Smooth muscle cell (in vitro differentiated cells): ENCODE measurements at regions not wholly inside any gene's neighbourhood (a gene's known extent, or its start where the extent isn't known, plus 50 kb on each side); places are given as distances from the start of the nearest gene placed in this dataset.

Source experiments
- DNase-seq: peaks from one replicate; lab custom pipeline; 2025; ENCODE audit not compliant: unreplicated experiment; lab: John Stamatoyannopoulos, UW
- H2AFZ ChIP-seq: fragments of 200-600 bp; sonication (generic); 2 replicates; pipeline ENCODE4 v1.6.0; 2016; ENCODE audit warnings: antibody characterized with exemption, low read depth, mild to moderate bottlenecking
- H3F3A ChIP-seq: fragments of 200-600 bp; sonication (generic); 2 replicates; pipeline ENCODE4 v1.6.0; 2017; ENCODE audit warnings: antibody characterized with exemption, low read depth
- H3K27ac ChIP-seq: fragments of 200-600 bp; sonication (generic); 2 replicates; pipeline ENCODE4 v1.5.1; 2016; ENCODE audit warnings: low read depth, mild to moderate bottlenecking
- H3K27me3 ChIP-seq: fragments of 200-600 bp; sonication (generic); 2 replicates; pipeline ENCODE4 v1.6.1; 2016; ENCODE audit warnings: low read depth, mild to moderate bottlenecking
- H3K36me3 ChIP-seq: fragments of 200-600 bp; sonication (generic); 2 replicates; pipeline ENCODE4 v1.5.1; 2016; ENCODE audit warnings: low read depth
- H3K4me1 ChIP-seq: fragments of 200-600 bp; sonication (generic); 2 replicates; pipeline ENCODE4 v1.5.1; 2016; ENCODE audit warnings: low read depth
- H3K4me2 ChIP-seq: fragments of 200-600 bp; sonication (generic); 2 replicates; pipeline ENCODE4 v1.6.0; 2016; ENCODE audit warnings: mild to moderate bottlenecking
- H3K4me3 ChIP-seq: fragments of 200-600 bp; sonication (generic); 2 replicates; pipeline ENCODE4 v1.5.1; 2016; ENCODE audit warnings: mild to moderate bottlenecking
- H3K79me2 ChIP-seq: fragments of 200-600 bp; sonication (generic); 2 replicates; pipeline ENCODE4 v1.6.0; 2016; ENCODE audit warnings: low read depth, mild to moderate bottlenecking
- H3K9ac ChIP-seq: fragments of 200-600 bp; sonication (generic); 2 replicates; pipeline ENCODE4 v1.6.0; 2016; ENCODE audit warnings: low read depth
- H3K9me3 ChIP-seq: fragments of 200-600 bp; sonication (generic); replicated peaks from 2 replicates; pipeline ENCODE4 v1.5.1; 2016; ENCODE audit warnings: low read depth
- H4K20me1 ChIP-seq: fragments of 200-600 bp; sonication (generic); 2 replicates; pipeline ENCODE4 v1.6.0; 2016; ENCODE audit warnings: low read depth
- CTCF ChIP-seq: fragments of 200-600 bp; sonication (generic); IDR thresholded peaks from 2 replicates; pipeline ENCODE4 v1.5.1; 2017; ENCODE audit warnings: borderline replicate concordance, mild to moderate bottlenecking, antibody characterized with exemption; ENCODE audit not compliant: insufficient read depth, poor library complexity, severe bottlenecking
- WGBS: methylation state at CpG from one replicate; pipeline ENCODE4 v1.1.7; 2016; ENCODE audit warnings: low lambda C conversion rate; 5-methylcytosine and 5-hydroxymethylcytosine counted together

DNA sequence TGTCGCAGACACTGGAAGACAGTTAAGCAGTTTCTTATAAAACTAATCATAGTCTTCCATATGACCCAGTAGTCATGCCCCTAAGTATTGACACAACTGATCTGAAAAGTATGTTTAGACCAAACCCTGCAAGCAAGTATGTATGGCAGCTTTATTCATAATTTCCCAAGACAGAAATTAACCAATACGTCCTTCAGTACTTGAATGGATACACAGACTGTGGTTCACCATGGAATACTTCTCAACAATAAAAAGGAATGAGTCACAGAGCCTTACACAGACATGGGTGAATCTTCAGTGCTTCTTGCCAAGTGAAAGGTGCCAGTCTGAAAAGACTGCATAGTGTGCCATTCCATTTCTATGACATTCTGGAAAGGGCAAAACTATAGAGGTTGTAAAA is 50.2 kb upstream of the AKR1E2 start:
- no peak overlapping the region for H2AFZ ChIP-seq
- TF ChIP-seq CTCF, result no peak
- H3K27ac ChIP-seq, result peak overlapping the region; percentile 59
- DNase-seq, result no peak
- no peaks in the 10 kb centered on the region for H3K4me1 ChIP-seq
- H3K27me3 ChIP-seq, result no peaks in the 10 kb centered on the region
- no peaks in the 10 kb centered on the region for H3F3A ChIP-seq
- no peaks in the 10 kb centered on the region for H4K20me1 ChIP-seq
- H3K79me2 ChIP-seq, result no peaks in the 10 kb centered on the region
- H3K36me3 ChIP-seq, result no peaks in the 10 kb centered on the region
- no peak overlapping the region for H3K4me3 ChIP-seq
- no peak overlapping the region for H3K9ac ChIP-seq
- H3K9me3 ChIP-seq, result no peaks in the 10 kb centered on the region
- H3K4me2 ChIP-seq, result peak overlapping the region; percentile 20
- 54% methylated on average over 2 of the region's 2 CpGs for WGBS

DNA sequence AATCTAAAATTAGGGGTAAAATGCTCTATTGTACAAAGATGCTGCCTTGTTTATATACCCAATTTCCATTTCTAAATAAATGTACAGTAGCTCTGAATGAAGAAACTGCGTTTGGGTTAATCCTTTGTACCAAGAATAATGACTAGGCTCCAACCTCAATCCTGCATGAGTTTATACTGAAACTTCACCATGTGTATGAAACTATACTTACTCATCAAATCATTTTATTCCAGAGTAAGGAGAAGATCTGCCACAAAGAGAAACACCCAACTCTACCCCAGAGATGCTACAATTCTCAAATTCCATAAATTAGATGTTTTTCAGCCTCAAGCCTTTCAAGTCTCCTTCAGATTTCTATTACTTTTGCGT is 53.8 kb upstream of the AKR1E2 start:
- H3K9me3 ChIP-seq, result no peaks in the 10 kb centered on the region
- H4K20me1 ChIP-seq, result no peaks in the 10 kb centered on the region
- H3K27me3 ChIP-seq, result no peaks in the 10 kb centered on the region
- peaks cover 11% of the 10 kb centered on the region for H3K4me1 ChIP-seq
- H3K36me3 ChIP-seq, result no peaks in the 10 kb centered on the region
- no peak for TF ChIP-seq CTCF
- H3K27ac ChIP-seq, result peak overlapping the region; percentile 99
- H3K9ac ChIP-seq, result peak overlapping the region; percentile 95
- no peaks in the 10 kb centered on the region for H3F3A ChIP-seq
- DNase-seq, result no peak
- WGBS, result 87% methylated on average over 2 of the region's 2 CpGs
- H3K4me2 ChIP-seq, result no peak overlapping the region
- H3K79me2 ChIP-seq, result peaks cover 4% of the 10 kb centered on the region
- H3K4me3 ChIP-seq, result no peak overlapping the region
- no peak overlapping the region for H2AFZ ChIP-seq

DNA sequence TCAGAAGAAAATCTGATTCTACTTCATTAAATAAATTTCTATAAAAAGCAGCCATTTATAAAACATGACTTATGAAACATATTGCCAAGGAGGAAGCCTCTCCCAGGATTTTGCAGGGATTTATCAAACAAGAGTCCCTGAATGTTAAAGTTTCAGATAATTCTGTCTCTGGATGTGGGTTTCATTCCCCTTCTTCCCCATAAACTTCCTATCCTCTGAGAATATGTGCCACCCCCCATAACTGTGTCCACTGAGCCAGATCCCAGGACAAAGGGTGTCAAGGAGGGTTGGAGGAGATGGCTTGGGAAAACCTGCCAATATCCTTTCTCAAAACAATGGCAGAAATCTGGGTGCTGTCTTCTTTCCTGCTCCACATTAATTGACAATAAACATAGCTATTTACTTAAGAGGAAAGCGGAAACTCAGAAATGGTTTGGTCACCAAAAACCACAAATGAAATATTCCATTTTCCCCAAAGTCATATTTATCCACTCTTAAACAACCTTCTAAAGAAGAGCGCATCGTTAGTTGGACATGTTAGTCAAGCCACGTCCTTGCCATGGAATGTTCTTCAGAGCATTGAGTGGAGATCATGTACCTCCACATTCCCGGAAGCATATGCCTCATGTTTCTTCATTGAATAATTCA is 54.3 kb upstream of the AKR1E2 start:
- Histone ChIP-seq H3K27me3 (no peaks in the 10 kb centered on the region), H3K27ac (peak overlapping the region; percentile 99), H2AFZ (no peak overlapping the region), H4K20me1 (no peaks in the 10 kb centered on the region), H3F3A (no peaks in the 10 kb centered on the region), H3K9me3 (no peaks in the 10 kb centered on the region), H3K4me1 (peaks cover 14% of the 10 kb centered on the region), H3K4me3 (no peak overlapping the region), H3K79me2 (peaks cover 4% of the 10 kb centered on the region), H3K4me2 (peak overlapping the region; percentile 82), H3K9ac (peak overlapping the region; percentile 95), H3K36me3 (no peaks in the 10 kb centered on the region)
- WGBS, result 71% methylated on average over 5 of the region's 5 CpGs
- no peak for DNase-seq
- TF ChIP-seq CTCF, result no peak

- no peaks in the 10 kb centered on the region for H3K36me3 ChIP-seq
- no peaks in the 10 kb centered on the region for H3K9me3 ChIP-seq
- no peak overlapping the region for H3K4me3 ChIP-seq
- TF ChIP-seq CTCF, result peak; percentile 37
- H4K20me1 ChIP-seq, result no peaks in the 10 kb centered on the region
- H3F3A ChIP-seq, result peaks cover 7% of the 10 kb centered on the region
- DNase-seq, result no peak
- peak overlapping the region; percentile 82 for H3K4me2 ChIP-seq
- peaks cover 18% of the 10 kb centered on the region for H3K4me1 ChIP-seq
- H3K79me2 ChIP-seq, result peaks cover 4% of the 10 kb centered on the region
- WGBS, result 2% methylated on average over 3 of the region's 3 CpGs
- H3K27ac ChIP-seq, result peak overlapping the region; percentile 99
- H3K27me3 ChIP-seq, result no peaks in the 10 kb centered on the region
- H2AFZ ChIP-seq, result no peak overlapping the region
- peak overlapping the region; percentile 95 for H3K9ac ChIP-seq
Measured at GRCh38 chr10:4770801-4771553, 55.0 kb upstream of the AKR1E2 start.
